ENCODE measurements at regions not wholly inside any gene's neighbourhood (a gene's known extent, or its start where the extent isn't known, plus 50 kb on each side); places are given as distances from the start of the nearest gene placed in this dataset.

GRCh38 chrX:145553702-145554101, 263.9 kb upstream of the SLITRK2 start:
- Histone ChIP-seq H3K27ac (ENCODE audit: insufficient read length, low read depth, low read length) (no peak overlapping the region), H3K9ac (ENCODE audit: extremely low read depth, insufficient read length, low read length) (no peak overlapping the region), H3K4me2 (ENCODE audit: insufficient read depth, insufficient read length, low read length) (no peak overlapping the region), H3K79me1 (ENCODE audit: insufficient read depth, low read depth, low read length, poor library complexity, severe bottlenecking) (no peaks in the 10 kb centered on the region), H3T11ph (ENCODE audit: low read length) (no peak overlapping the region), H3K18ac (ENCODE audit: insufficient read length, low read depth, low read length) (no peak overlapping the region), H2AFZ (ENCODE audit: low read length) (no peak overlapping the region), H2AK5ac (ENCODE audit: insufficient read length, low read length) (no peak overlapping the region), H3K14ac (ENCODE audit: insufficient read depth, low read length) (no peak overlapping the region), H4K8ac (replicated peaks; ENCODE audit: insufficient read length, low read depth, low read length) (no peak overlapping the region), H2BK120ac (ENCODE audit: low read depth, low read length, poor library complexity, severe bottlenecking) (no peak overlapping the region), H4K20me1 (ENCODE audit: control insufficient read depth, insufficient read depth, insufficient read length) (no peaks in the 10 kb centered on the region), H3K9me3 (ENCODE audit: control insufficient read depth, low read depth, low read length) (peaks cover 32% of the 10 kb centered on the region), H3K79me2 (ENCODE audit: insufficient read depth, low read length) (no peaks in the 10 kb centered on the region), H3K56ac (ENCODE audit: insufficient read length, low read depth, low read length) (no peak overlapping the region), H3K27me3 (ENCODE audit: insufficient read depth, low read length) (no peaks in the 10 kb centered on the region), H4K5ac (ENCODE audit: insufficient read length, low read depth, low read length) (no peak overlapping the region), H3K23ac (ENCODE audit: insufficient read length, low read depth, low read length) (no peak overlapping the region), H2BK20ac (ENCODE audit: low read depth, low read length, poor library complexity, severe bottlenecking) (no peak overlapping the region), H4K91ac (ENCODE audit: insufficient read length, low read depth, low read length) (no peak overlapping the region), H2BK5ac (ENCODE audit: insufficient read length, low read length) (no peak overlapping the region), H3K4me1 (ENCODE audit: insufficient read depth, low read length) (no peaks in the 10 kb centered on the region), H2BK15ac (ENCODE audit: low read depth, low read length) (no peak overlapping the region), H3K23me2 (ENCODE audit: insufficient read length, low read depth, low read length, poor library complexity, severe bottlenecking) (no peaks in the 10 kb centered on the region), H2BK12ac (ENCODE audit: insufficient read length, low read depth, low read length) (no peak overlapping the region), H3K4ac (ENCODE audit: low read depth, low read length) (no peak overlapping the region)
- Mint-ChIP-seq H3K27me3 (ENCODE audit: low read depth) (no peaks in the 10 kb centered on the region), H3K4me3 (no peak overlapping the region), H3K4me1 (no peaks in the 10 kb centered on the region), H3K27ac (no peak overlapping the region), H3K36me3 (ENCODE audit: insufficient read depth in 1 of 3, low read depth in 3 of 3) (peaks cover 0 to 2% (median 0%) of the 10 kb centered on the region in 3 experiments; a peak in 3 of 7 replicates), H3K9me3 (peaks cover 61 to 77% of the 10 kb centered on the region in 2 experiments)
- TF ChIP-seq, protein P1, sequence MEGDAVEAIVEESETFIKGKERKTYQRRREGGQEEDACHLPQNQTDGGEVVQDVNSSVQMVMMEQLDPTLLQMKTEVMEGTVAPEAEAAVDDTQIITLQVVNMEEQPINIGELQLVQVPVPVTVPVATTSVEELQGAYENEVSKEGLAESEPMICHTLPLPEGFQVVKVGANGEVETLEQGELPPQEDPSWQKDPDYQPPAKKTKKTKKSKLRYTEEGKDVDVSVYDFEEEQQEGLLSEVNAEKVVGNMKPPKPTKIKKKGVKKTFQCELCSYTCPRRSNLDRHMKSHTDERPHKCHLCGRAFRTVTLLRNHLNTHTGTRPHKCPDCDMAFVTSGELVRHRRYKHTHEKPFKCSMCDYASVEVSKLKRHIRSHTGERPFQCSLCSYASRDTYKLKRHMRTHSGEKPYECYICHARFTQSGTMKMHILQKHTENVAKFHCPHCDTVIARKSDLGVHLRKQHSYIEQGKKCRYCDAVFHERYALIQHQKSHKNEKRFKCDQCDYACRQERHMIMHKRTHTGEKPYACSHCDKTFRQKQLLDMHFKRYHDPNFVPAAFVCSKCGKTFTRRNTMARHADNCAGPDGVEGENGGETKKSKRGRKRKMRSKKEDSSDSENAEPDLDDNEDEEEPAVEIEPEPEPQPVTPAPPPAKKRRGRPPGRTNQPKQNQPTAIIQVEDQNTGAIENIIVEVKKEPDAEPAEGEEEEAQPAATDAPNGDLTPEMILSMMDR (conservative IDR thresholded peaks at IDR 0.05): no peak
- whole genome bisulfite sequencing (ENCODE audit: extremely low coverage, insufficient read length, low lambda C conversion rate): no CpG with 5 or more reads among the region's 4 CpGs
- no peak for DNase-seq
